ENCODE measurements at regions not wholly inside any gene's neighbourhood (a gene's known extent, or its start where the extent isn't known, plus 50 kb on each side); places are given as distances from the start of the nearest gene placed in this dataset.
"Not testable (repeated sequence)": the region's sequence is repeated elsewhere in the genome, so short reads cannot be mapped to it uniquely, and the experiment has no call there.

- Histone ChIP-seq H3K4me3 (no peak overlapping the region), H3K4me1 (no peaks in the 10 kb centered on the region), H3K27ac (no peak overlapping the region), H3K27me3 (no peaks in the 10 kb centered on the region), H3K9me3 (no peaks in the 10 kb centered on the region), H3K36me3 (no peaks in the 10 kb centered on the region)
- DNase-seq, result no peak
- in situ Hi-C loops (cut with MboI; ENCODE audit: low pct_ligation_motif_present in 1 of 4, low pct_unique_long_range_greater_than_20kb in 1 of 4, low sequenced_read_pairs in 3 of 4) (loop anchor here in 1 of 4 donors (25.0 kb wide), 1 partner anchor 1160 kb away; no protein-coding TSS in a partner anchor), intact Hi-C loops (cut with DNase I; ENCODE audit: low total_unique reads) (no loop called here)
- 85% methylated on average over 7 to 8 of the region's 8 CpGs for WGBS, 2 donors (ENCODE audit: low coverage in 1 of 2)
- no peak for TF ChIP-seq CTCF (IDR thresholded peaks at IDR 0.05)
- no peak for TF ChIP-seq POLR2AphosphoS5 (IDR thresholded peaks at IDR 0.05)
- no peak for TF ChIP-seq EP300 (IDR thresholded peaks at IDR 0.05; ENCODE audit: low read depth)
- TF ChIP-seq POLR2A (IDR thresholded peaks at IDR 0.05), result no peak
These were observed 142.6 kb upstream of the PROK2 start for GRCh38 chr3:71927505-71928066.

- no peak for TF ChIP-seq POLR2A (IDR thresholded peaks at IDR 0.05)
- no peak for TF ChIP-seq CTCF (IDR thresholded peaks at IDR 0.05)
- TF ChIP-seq EP300 (IDR thresholded peaks at IDR 0.05; ENCODE audit: low read depth), result no peak
- no peak for TF ChIP-seq POLR2AphosphoS5 (IDR thresholded peaks at IDR 0.05)
- Histone ChIP-seq H3K36me3 (no peaks in the 10 kb centered on the region), H3K4me1 (no peaks in the 10 kb centered on the region), H3K4me3 (no peak overlapping the region), H3K27ac (no peak overlapping the region), H3K9me3 (no peaks in the 10 kb centered on the region), H3K27me3 (no peaks in the 10 kb centered on the region)
- in situ Hi-C loops (cut with MboI; ENCODE audit: low pct_ligation_motif_present in 1 of 4, low pct_unique_long_range_greater_than_20kb in 1 of 4, low sequenced_read_pairs in 3 of 4), result loop anchor here in 1 of 4 donors (25.0 kb wide), 1 partner anchor 1161 kb away; no protein-coding TSS in a partner anchor
- intact Hi-C loops (cut with DNase I; ENCODE audit: low total_unique reads), result no loop called here
- 69% methylated on average over 5 of the region's 5 CpGs; no CpG with 5 or more reads in 1 of the 2 donors for WGBS, 2 donors (ENCODE audit: low coverage in 1 of 2)
- no peak for DNase-seq
These were observed 141.7 kb upstream of the PROK2 start for GRCh38 chr3:71926616-71927015.

- DNase-seq, result peak; percentile 50
- Histone ChIP-seq H3K27ac (no peak overlapping the region), H3K9me3 (no peaks in the 10 kb centered on the region), H3K4me3 (no peak overlapping the region), H3K36me3 (no peaks in the 10 kb centered on the region), H3K4me1 (no peaks in the 10 kb centered on the region), H3K27me3 (no peaks in the 10 kb centered on the region)
- TF ChIP-seq CTCF (IDR thresholded peaks at IDR 0.05) (peak; percentile 40 to 68 (median 48)), POLR2A (IDR thresholded peaks at IDR 0.05) (no peak), EP300 (IDR thresholded peaks at IDR 0.05; ENCODE audit: low read depth) (no peak)
- in situ Hi-C loops (cut with MboI; ENCODE audit: low pct_ligation_motif_present in 1 of 4, low pct_unique_long_range_greater_than_20kb in 1 of 4, low sequenced_read_pairs in 3 of 4) (loop anchor here in 1 of 4 donors (25.0 kb wide), 1 partner anchor 1161 kb away; no protein-coding TSS in a partner anchor), intact Hi-C loops (cut with DNase I; ENCODE audit: low total_unique reads) (no loop called here)
- 28 to 60% methylated on average over 1 to 2 of the region's 2 CpGs for WGBS, 2 donors (ENCODE audit: low coverage in 1 of 2)
These were observed 141.3 kb upstream of the PROK2 start for GRCh38 chr3:71926262-71926600.

- H3K9me3 ChIP-seq; H3K4me3 ChIP-seq; DNase-seq; intact Hi-C loops (cut with DNase I; ENCODE audit: low total_unique reads); H3K4me1 ChIP-seq; H3K27me3 ChIP-seq; H3K36me3 ChIP-seq; H3K27ac ChIP-seq: not testable (repeated sequence)
- WGBS, 2 donors (ENCODE audit: low coverage in 1 of 2), result 65 to 77% methylated on average over 5 to 13 of the region's 13 CpGs
- in situ Hi-C loops (cut with MboI; ENCODE audit: low pct_ligation_motif_present in 1 of 4, low pct_unique_long_range_greater_than_20kb in 1 of 4, low sequenced_read_pairs in 3 of 4), result loop anchor here in 1 of 4 donors (25.0 kb wide), 1 partner anchor 1162 kb away; no protein-coding TSS in a partner anchor
These were observed 140.7 kb upstream of the PROK2 start for GRCh38 chr3:71925511-71926261.

All from transverse colon (tissue), 4 donors.